Gastroesophageal sphincter (tissue), 4 donors: ENCODE measurements at regions not wholly inside any gene's neighbourhood (a gene's known extent, or its start where the extent isn't known, plus 50 kb on each side); places are given as distances from the start of the nearest gene placed in this dataset.

ENCODE experiments used
- ATAC-seq: fragments of 150-250 bp; one replicate; pipeline ENCODE4 v1.9.1; 2016; ENCODE audit warnings: mild to moderate bottlenecking, moderate library complexity
- H3K27ac ChIP-seq, 4 donors: fragments of 200-600 bp; sonication (generic) in 3 of 4; 1 replicate in 3 of 4; 2 replicates in 1 of 4; pipeline ENCODE4 v1.5.1; 2016 to 2019
- H3K27me3 ChIP-seq: fragments of 200-600 bp; sonication (generic); one replicate; pipeline ENCODE4 v1.5.1; 2019
- H3K36me3 ChIP-seq, 2 donors: fragments of 200-600 bp; sonication (generic); one replicate each; pipeline ENCODE4 v1.5.1; 2019; ENCODE audit warnings: control low read depth in 1 of 2
- H3K4me1 ChIP-seq, 3 donors: fragments of 200-600 bp; sonication (generic); 1 replicate in 2 of 3; 2 replicates in 1 of 3; pipeline ENCODE4 v1.5.1; 2016 to 2019; ENCODE audit warnings: control low read depth in 2 of 3
- H3K4me3 ChIP-seq, 2 donors: fragments of 200-600 bp; sonication (generic); one replicate each; pipeline ENCODE4 v1.5.1; 2019; ENCODE audit warnings: mild to moderate bottlenecking in 1 of 2, moderate library complexity in 1 of 2
- H3K9me3 ChIP-seq, 3 donors: fragments of 200-600 bp; sonication (generic); one replicate each; pipeline ENCODE4 v1.5.1; 2017 to 2019; ENCODE audit warnings: control low read depth in 2 of 3
- CTCF ChIP-seq, 4 experiments: fragments of 200-600 bp in 2 of 4; fragments of 450-650 bp in 2 of 4; sonication (generic) in 1 of 4; IDR thresholded peaks; one replicate each; pipeline ENCODE4 v1.5.1; 2017 to 2019; ENCODE audit warnings: antibody characterized with exemption in 4 of 4, mild to moderate bottlenecking in 2 of 4, moderate library complexity in 2 of 4
- EP300 ChIP-seq: sonication (generic); formaldehyde crosslinking; IDR thresholded peaks from one replicate; pipeline ENCODE4 v1.6.1; 2017; ENCODE audit warnings: antibody characterized with exemption, mild to moderate bottlenecking
- POLR2A ChIP-seq, 2 donors: fragments of 450-650 bp; IDR thresholded peaks; one replicate each; pipeline ENCODE4 v1.6.1; 2017; ENCODE audit warnings: antibody characterized with exemption in 2 of 2, mild to moderate bottlenecking in 2 of 2, moderate library complexity in 1 of 2
- POLR2AphosphoS5 ChIP-seq: sonication (generic); formaldehyde crosslinking; IDR thresholded peaks from one replicate; pipeline ENCODE4 v1.6.1; 2017; ENCODE audit warnings: antibody characterized with exemption
- WGBS, 2 donors: methylation state at CpG; one replicate each; pipeline ENCODE4 v1.1.5; 2018; ENCODE audit warnings: low coverage in 1 of 2; 5-methylcytosine and 5-hydroxymethylcytosine counted together

GRCh38 chr16:51932317-51932716, 614.6 kb downstream of the TOX3 start:
- TF ChIP-seq CTCF (IDR thresholded peaks at IDR 0.05) (no peak), POLR2A (IDR thresholded peaks at IDR 0.05) (no peak), EP300 (no peak), POLR2AphosphoS5 (no peak)
- Histone ChIP-seq H3K9me3 (no peaks in the 10 kb centered on the region), H3K27me3 (no peaks in the 10 kb centered on the region), H3K27ac (no peak overlapping the region), H3K36me3 (no peaks in the 10 kb centered on the region), H3K4me1 (no peaks in the 10 kb centered on the region), H3K4me3 (no peak overlapping the region)
- WGBS, 2 donors, result 68 to 100% methylated on average over 1 to 2 of the region's 2 CpGs
- no peak for ATAC-seq

- WGBS, 2 donors, result 64 to 65% methylated on average over 5 of the region's 5 CpGs
- no peak for TF ChIP-seq POLR2A (IDR thresholded peaks at IDR 0.05)
- no peak for TF ChIP-seq CTCF (IDR thresholded peaks at IDR 0.05)
- TF ChIP-seq EP300, result no peak
- TF ChIP-seq POLR2AphosphoS5, result no peak
- ATAC-seq, result no peak
Observed at GRCh38 chr16:51931653-51932052, 615.3 kb downstream of the TOX3 start.

DNA sequence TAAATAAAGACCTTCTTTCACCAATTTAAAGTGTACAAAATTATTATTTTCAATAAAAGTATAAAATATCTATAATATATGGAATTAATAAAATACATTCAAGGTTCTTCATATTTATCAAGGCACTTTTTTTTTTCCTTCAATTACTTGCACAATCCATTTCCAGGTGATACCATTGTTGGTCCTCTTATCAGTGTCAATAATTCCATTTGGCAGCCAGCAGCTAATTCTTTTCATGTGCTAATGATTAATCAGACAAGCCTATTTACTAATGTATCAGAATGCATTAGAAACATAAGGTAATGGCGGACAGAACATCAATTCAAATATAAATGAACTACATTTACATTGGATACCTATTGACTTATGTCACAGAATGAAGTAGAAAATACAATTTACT, 622.2 kb downstream of the TOX3 start:
- H3K36me3 ChIP-seq, result no peaks in the 10 kb centered on the region
- no peak overlapping the region for H3K4me3 ChIP-seq
- WGBS, 2 donors, result 80 to 87% methylated on average over 1 of the region's 1 CpG
- ATAC-seq, result no peak
- H3K27ac ChIP-seq, result no peak overlapping the region
- no peaks in the 10 kb centered on the region for H3K9me3 ChIP-seq
- no peaks in the 10 kb centered on the region for H3K4me1 ChIP-seq
- TF ChIP-seq EP300, result no peak
- no peaks in the 10 kb centered on the region for H3K27me3 ChIP-seq

More at GRCh38 chr16:51931653-51932052, 615.3 kb downstream of the TOX3 start:
- Histone ChIP-seq H3K4me3 (no peak overlapping the region), H3K9me3 (no peaks in the 10 kb centered on the region), H3K36me3 (no peaks in the 10 kb centered on the region), H3K27me3 (no peaks in the 10 kb centered on the region), H3K27ac (no peak overlapping the region), H3K4me1 (no peaks in the 10 kb centered on the region)

DNA sequence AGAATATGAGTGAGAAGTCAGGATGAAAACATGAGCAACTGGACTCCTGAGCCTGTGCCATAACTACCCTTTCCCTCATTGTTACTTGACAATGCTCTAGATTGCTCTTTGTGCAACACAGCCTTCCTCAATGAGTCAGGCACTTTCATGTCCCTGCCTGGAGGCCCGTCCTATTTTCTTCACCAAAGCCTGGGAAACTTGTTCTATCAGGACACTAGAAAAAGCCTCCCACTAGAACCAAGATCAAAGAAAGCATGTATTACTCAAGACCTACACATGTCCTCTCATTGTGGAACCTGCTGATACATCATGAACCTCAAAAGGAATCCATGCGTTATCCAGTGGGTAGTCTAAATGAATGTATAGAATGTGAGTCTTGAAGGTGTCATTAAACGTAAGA, 624.5 kb downstream of the TOX3 start:
- no peaks in the 10 kb centered on the region for H3K36me3 ChIP-seq
- no peak overlapping the region for H3K27ac ChIP-seq
- ATAC-seq, result no peak
- H3K27me3 ChIP-seq, result no peaks in the 10 kb centered on the region
- TF ChIP-seq POLR2AphosphoS5, result no peak
- TF ChIP-seq CTCF (IDR thresholded peaks at IDR 0.05), result no peak
- no peak for TF ChIP-seq EP300
- no peak for TF ChIP-seq POLR2A (IDR thresholded peaks at IDR 0.05)
- H3K9me3 ChIP-seq, result no peaks in the 10 kb centered on the region
- WGBS, 2 donors, result 81 to 83% methylated on average over 2 to 3 of the region's 3 CpGs
- H3K4me1 ChIP-seq, result no peaks in the 10 kb centered on the region
- H3K4me3 ChIP-seq, result no peak overlapping the region

DNA sequence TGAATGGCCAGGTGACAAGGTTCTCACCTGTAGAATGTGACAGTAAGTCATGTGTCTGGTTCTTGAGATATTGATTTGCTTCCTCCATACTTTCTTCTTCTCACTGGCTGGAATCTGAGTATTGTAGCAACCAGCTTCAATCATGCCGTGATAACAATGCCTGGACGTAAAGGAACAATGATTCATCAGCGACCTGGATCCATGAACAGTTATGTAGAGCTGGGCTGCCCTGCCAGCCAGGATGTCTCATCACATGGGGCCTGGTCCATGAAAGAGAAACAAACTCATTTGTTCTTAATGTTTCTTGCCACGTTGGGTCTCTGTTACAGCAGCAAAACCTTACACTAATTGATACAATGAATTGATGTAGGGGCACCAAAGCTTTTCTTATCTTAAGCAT, 627.2 kb downstream of the TOX3 start:
- Histone ChIP-seq H3K27me3 (no peaks in the 10 kb centered on the region), H3K36me3 (no peaks in the 10 kb centered on the region), H3K4me3 (no peak overlapping the region), H3K9me3 (no peaks in the 10 kb centered on the region), H3K4me1 (no peaks in the 10 kb centered on the region), H3K27ac (no peak overlapping the region)
- no peak for ATAC-seq
- 70 to 72% methylated on average over 2 to 4 of the region's 4 CpGs for WGBS, 2 donors
- TF ChIP-seq CTCF (IDR thresholded peaks at IDR 0.05) (no peak), POLR2AphosphoS5 (no peak), EP300 (no peak), POLR2A (IDR thresholded peaks at IDR 0.05) (no peak)
